Coronary artery (tissue), 2 donors: ENCODE measurements at regions not wholly inside any gene's neighbourhood (a gene's known extent, or its start where the extent isn't known, plus 50 kb on each side); places are given as distances from the start of the nearest gene placed in this dataset.

Source experiments
- DNase-seq: peaks from one replicate; pipeline ENCODE4 v3.0.0-alpha.2; 2017; ENCODE audit warnings: low spot score
- H3K27ac ChIP-seq, 2 donors: fragments of 200-600 bp; sonication (generic); one replicate each; pipeline ENCODE4 v1.5.1; 2016 to 2019
- H3K4me3 ChIP-seq: fragments of 200-600 bp; sonication (generic); 2 replicates; pipeline ENCODE4 v1.5.1; 2016; ENCODE audit warnings: mild to moderate bottlenecking, moderate library complexity
- TF ChIP-seq, protein P1 (sequence below): fragments of 200-600 bp; sonication (generic); IDR thresholded peaks from one replicate; pipeline ENCODE4 v1.5.1; 2019; ENCODE audit warnings: antibody characterized with exemption

- DNase-seq: no peak
- TF ChIP-seq, protein P1, sequence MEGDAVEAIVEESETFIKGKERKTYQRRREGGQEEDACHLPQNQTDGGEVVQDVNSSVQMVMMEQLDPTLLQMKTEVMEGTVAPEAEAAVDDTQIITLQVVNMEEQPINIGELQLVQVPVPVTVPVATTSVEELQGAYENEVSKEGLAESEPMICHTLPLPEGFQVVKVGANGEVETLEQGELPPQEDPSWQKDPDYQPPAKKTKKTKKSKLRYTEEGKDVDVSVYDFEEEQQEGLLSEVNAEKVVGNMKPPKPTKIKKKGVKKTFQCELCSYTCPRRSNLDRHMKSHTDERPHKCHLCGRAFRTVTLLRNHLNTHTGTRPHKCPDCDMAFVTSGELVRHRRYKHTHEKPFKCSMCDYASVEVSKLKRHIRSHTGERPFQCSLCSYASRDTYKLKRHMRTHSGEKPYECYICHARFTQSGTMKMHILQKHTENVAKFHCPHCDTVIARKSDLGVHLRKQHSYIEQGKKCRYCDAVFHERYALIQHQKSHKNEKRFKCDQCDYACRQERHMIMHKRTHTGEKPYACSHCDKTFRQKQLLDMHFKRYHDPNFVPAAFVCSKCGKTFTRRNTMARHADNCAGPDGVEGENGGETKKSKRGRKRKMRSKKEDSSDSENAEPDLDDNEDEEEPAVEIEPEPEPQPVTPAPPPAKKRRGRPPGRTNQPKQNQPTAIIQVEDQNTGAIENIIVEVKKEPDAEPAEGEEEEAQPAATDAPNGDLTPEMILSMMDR: no peak
- no peak overlapping the region for H3K4me3 ChIP-seq
- no peak overlapping the region for H3K27ac ChIP-seq
Observed at GRCh38 chr2:18790509-18791171, 201.3 kb upstream of the NT5C1B start.

GRCh38 chr2:18788592-18788991 lies 199.2 kb upstream of the NT5C1B start:
- Histone ChIP-seq H3K27ac (no peak overlapping the region), H3K4me3 (no peak overlapping the region)
- TF ChIP-seq, protein P1: no peak
- no peak for DNase-seq

GRCh38 chr2:18787726-18788125 lies 198.4 kb upstream of the NT5C1B start:
- no peak for DNase-seq
- Histone ChIP-seq H3K27ac (no peak overlapping the region), H3K4me3 (no peak overlapping the region)
- TF ChIP-seq, protein P1: no peak

DNA sequence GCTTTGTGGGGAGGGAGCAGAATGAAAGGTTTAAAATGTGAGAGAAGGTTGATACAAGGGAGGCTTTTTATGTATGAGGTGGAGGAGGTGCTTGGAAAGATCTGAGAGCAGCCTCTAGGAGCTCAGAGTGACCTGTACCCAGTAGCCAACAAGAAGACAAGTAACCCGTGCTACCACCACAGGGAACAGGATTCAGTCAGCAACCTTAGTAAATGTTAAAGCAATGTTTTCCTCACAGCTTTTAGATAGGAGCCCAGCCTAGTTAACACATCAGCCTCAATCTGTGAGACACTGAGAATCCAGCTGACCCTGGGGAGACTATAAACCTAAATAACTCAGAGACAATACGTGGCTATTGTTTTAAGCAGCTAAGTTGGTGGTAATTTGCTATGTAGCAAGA lies 194.9 kb upstream of the NT5C1B start:
- DNase-seq: no peak
- H3K4me3 ChIP-seq: no peak overlapping the region
- TF ChIP-seq, protein P1: no peak
- no peak overlapping the region for H3K27ac ChIP-seq

- Histone ChIP-seq H3K4me3 (no peak overlapping the region), H3K27ac (no peak overlapping the region)
- no peak for DNase-seq
- TF ChIP-seq, protein P1: no peak
Observed at GRCh38 chr2:18781541-18782280, 192.3 kb upstream of the NT5C1B start.

DNA sequence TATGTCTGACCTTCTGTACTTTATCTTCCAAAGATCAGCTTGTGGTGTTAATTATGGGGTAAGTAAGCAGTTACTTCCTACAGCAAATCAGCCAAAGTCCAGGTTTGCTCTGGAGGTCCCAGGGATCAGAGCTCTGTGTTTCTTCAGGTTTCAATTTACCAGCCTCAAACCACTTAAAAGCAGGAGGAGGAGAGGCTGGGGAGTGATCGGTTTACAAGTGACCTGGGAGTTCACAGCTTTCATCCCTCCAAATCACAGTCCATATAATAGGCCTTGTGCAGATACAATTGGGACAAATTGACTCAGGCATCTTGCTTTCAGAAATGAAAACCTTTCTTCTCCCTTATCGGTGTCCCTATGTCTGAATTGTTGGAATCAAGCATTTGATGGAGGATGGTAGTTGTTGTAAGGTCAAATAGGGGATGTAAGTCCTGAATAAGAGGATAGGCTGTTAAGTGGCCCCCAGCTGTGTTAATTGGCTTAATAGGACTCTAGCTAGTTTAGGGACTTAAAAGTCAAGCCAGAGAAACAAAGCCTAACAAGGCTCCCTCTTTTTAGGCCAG lies 188.0 kb upstream of the NT5C1B start:
- no peak for DNase-seq
- no peak overlapping the region for H3K4me3 ChIP-seq
- no peak overlapping the region for H3K27ac ChIP-seq
- TF ChIP-seq, protein P1: no peak
